ENCODE measurements at regions not wholly inside any gene's neighbourhood (a gene's known extent, or its start where the extent isn't known, plus 50 kb on each side); places are given as distances from the start of the nearest gene placed in this dataset.
"Not testable (repeated sequence)": the region's sequence is repeated elsewhere in the genome, so short reads cannot be mapped to it uniquely, and the experiment has no call there.

DNA sequence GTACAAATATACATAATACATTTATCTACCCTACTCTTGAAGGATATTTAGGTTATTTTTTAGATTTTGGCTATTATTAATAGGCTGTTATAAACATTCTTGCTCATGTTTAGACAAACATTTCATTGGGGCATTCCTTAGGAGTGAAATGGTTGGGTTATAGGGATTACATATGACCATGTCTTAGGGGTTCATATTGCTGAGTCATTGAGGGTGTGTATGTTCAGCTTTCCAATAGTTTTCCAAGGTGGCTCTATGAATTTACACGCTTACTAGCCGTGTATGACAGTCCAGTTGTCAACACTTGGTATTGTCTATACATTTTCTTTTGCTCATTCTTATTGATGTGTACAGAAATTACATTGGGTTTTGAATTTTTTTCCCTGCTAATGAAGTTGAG lies 125.8 kb downstream of the OXSM start:
- no peak overlapping the region for H3K4me3 ChIP-seq
- intact Hi-C loops (cut with DNase I), result no loop called here
- TF ChIP-seq, protein P1, sequence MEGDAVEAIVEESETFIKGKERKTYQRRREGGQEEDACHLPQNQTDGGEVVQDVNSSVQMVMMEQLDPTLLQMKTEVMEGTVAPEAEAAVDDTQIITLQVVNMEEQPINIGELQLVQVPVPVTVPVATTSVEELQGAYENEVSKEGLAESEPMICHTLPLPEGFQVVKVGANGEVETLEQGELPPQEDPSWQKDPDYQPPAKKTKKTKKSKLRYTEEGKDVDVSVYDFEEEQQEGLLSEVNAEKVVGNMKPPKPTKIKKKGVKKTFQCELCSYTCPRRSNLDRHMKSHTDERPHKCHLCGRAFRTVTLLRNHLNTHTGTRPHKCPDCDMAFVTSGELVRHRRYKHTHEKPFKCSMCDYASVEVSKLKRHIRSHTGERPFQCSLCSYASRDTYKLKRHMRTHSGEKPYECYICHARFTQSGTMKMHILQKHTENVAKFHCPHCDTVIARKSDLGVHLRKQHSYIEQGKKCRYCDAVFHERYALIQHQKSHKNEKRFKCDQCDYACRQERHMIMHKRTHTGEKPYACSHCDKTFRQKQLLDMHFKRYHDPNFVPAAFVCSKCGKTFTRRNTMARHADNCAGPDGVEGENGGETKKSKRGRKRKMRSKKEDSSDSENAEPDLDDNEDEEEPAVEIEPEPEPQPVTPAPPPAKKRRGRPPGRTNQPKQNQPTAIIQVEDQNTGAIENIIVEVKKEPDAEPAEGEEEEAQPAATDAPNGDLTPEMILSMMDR (IDR thresholded peaks at IDR 0.05), result no peak
- DNase-seq, result no peak
- no peaks in the 10 kb centered on the region for H3K27me3 ChIP-seq
- no peak overlapping the region for H3K9ac ChIP-seq (ENCODE audit: low read depth in 2 of 2, low read length in 2 of 2)
- no peak overlapping the region for H3K27ac ChIP-seq
- H3K4me1 ChIP-seq, result no peaks in the 10 kb centered on the region
- H3K9me3 ChIP-seq, result no peaks in the 10 kb centered on the region
- H3K36me3 ChIP-seq, result no peaks in the 10 kb centered on the region

DNA sequence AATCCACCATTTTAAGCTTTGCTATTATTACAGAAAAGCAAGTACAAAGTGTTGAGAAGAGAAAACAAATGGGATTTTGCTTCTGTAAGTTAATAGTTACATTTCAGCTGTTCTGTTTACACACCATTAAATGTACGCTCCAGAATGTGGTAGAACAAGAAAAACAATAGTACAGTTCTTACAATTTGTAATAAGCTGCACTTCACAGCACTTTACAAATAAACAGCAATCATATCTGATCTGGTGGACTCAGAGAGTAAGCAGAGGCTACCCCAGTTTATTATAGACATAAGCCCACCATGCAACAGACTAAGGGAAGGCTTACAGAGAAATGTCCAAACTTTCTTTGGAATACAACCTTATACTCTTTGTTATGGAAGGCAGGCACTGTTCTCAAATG lies 126.4 kb downstream of the OXSM start:
- Histone ChIP-seq H3K4me3 (no peak overlapping the region), H3K36me3 (no peaks in the 10 kb centered on the region), H3K27ac (no peak overlapping the region), H3K9me3 (no peaks in the 10 kb centered on the region), H3K27me3 (no peaks in the 10 kb centered on the region), H3K9ac (ENCODE audit: low read depth in 2 of 2, low read length in 2 of 2) (no peak overlapping the region), H3K4me1 (no peaks in the 10 kb centered on the region)
- TF ChIP-seq, protein P1 (IDR thresholded peaks at IDR 0.05), result no peak
- intact Hi-C loops (cut with DNase I), result no loop called here
- no peak for DNase-seq

DNA sequence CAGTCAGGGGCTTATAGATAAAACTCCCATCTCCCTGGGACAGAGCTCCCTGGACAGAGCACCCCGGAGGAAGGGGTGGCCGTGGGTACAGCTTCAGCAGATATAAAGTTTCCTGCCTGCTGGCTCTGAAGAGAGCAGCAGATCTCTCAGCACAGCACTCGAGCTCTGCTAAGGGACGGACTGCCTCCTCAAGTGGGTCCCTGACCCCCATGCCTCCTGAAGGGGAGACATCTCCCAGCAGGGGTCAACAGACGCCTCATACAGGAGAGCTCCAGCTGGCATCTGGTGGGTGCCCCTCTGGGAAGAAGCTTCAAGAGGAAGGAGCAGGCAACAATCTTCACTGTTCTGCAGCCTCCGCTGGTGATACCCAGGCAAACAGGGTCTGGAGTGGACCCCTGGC lies 142.1 kb downstream of the OXSM start:
- H3K4me3 ChIP-seq; DNase-seq; H3K9me3 ChIP-seq; H3K27ac ChIP-seq; H3K27me3 ChIP-seq; intact Hi-C loops (cut with DNase I); H3K4me1 ChIP-seq; H3K9ac ChIP-seq (ENCODE audit: low read depth in 2 of 2, low read length in 2 of 2); H3K36me3 ChIP-seq: not testable (repeated sequence)

DNA sequence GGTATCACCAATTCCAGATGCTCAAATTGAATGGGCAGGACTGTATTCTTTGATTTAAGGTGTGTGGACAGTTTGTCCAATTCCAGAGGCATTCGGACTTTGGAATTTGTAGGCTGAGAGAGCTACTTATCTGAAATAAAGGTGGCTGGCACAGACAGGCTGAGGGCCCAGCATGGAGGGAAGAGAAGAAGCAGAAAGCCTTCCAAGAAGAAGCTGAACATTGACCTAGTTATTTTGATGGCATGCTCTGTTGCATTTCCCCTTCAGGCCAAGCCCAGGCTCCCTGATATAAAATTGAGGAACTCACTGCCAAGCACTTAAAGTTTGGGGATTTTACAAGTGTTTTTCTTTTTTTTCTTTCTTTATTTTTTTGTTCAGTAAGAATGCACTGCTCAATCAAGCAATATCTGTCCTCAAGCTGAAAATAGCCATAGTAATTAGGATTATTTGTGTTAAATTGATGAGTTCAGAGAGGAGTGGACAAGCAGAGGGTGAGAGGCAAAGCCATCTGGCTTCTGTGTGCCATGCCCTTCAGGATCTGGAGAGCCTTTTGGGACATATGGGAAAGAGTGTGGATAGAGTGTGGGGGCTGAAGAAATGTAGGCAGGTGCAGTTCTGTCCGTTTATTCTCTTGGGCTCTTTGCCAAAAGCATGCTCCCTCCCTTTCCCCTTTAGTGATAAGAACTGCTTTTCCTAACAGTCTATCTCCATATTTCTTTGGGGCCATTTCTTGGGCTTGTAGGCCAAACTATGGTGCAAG lies 148.9 kb downstream of the OXSM start:
- Histone ChIP-seq H3K36me3 (no peaks in the 10 kb centered on the region), H3K27me3 (no peaks in the 10 kb centered on the region), H3K4me3 (no peak overlapping the region), H3K9me3 (no peaks in the 10 kb centered on the region), H3K27ac (no peak overlapping the region), H3K9ac (ENCODE audit: low read depth in 2 of 2, low read length in 2 of 2) (no peak overlapping the region), H3K4me1 (no peaks in the 10 kb centered on the region)
- intact Hi-C loops (cut with DNase I), result no loop called here
- TF ChIP-seq, protein P1 (IDR thresholded peaks at IDR 0.05), result no peak
- DNase-seq, result no peak

DNA sequence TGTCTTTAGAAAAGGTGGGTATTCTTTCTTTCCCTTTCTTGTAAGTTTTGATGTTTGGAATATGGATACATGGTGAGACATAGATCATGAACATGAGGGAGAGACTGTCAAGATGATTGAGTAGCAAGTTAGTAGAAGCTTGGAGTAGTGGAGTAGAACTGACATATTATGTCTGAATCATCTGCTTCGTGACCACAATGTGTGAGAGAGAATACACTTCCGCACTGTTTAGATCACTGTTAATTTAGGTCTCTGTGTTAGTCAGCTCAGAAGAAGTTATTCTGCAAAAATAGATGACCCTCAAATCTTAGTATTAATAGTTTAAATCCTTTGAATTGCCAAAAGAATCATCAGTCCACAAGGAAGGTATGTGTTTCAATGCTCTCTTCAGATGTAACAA lies 151.0 kb downstream of the OXSM start:
- TF ChIP-seq, protein P1 (IDR thresholded peaks at IDR 0.05), result no peak
- intact Hi-C loops (cut with DNase I), result no loop called here

DNA sequence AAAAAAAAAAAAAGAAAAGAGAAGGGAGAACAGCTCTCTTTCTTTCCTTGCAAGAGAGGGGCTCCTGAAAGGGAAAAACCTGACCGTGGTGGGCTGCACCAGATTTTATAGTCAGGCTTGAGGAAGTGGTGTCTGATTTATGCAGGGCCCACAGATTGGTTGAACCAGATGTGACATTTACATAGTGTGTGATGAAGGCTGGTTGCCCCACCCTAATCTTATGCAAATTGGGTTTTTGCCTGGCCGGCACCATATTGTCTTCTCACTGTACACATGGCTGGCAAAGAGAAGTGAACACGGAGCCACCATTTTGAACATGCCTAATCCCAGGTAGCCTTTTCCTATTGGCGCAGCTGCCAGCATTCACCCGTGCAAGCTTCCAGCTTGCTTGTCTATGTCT lies 154.4 kb downstream of the OXSM start:
- no peaks in the 10 kb centered on the region for H3K36me3 ChIP-seq
- TF ChIP-seq, protein P1 (IDR thresholded peaks at IDR 0.05), result no peak
- H3K9me3 ChIP-seq, result no peaks in the 10 kb centered on the region
- H3K27ac ChIP-seq, result no peak overlapping the region
- no peak for DNase-seq
- no peak overlapping the region for H3K9ac ChIP-seq (ENCODE audit: low read depth in 2 of 2, low read length in 2 of 2)
- H3K4me1 ChIP-seq, result no peaks in the 10 kb centered on the region
- no peaks in the 10 kb centered on the region for H3K27me3 ChIP-seq
- intact Hi-C loops (cut with DNase I), result no loop called here
- no peak overlapping the region for H3K4me3 ChIP-seq

More for the DNA sequence above, 151.0 kb downstream of the OXSM start:
- H3K4me3 ChIP-seq, result no peak overlapping the region
- no peak for DNase-seq
- no peaks in the 10 kb centered on the region for H3K9me3 ChIP-seq
- H3K36me3 ChIP-seq, result no peaks in the 10 kb centered on the region
- H3K27ac ChIP-seq, result no peak overlapping the region
- no peaks in the 10 kb centered on the region for H3K4me1 ChIP-seq
- H3K27me3 ChIP-seq, result no peaks in the 10 kb centered on the region
- H3K9ac ChIP-seq (ENCODE audit: low read depth in 2 of 2, low read length in 2 of 2), result no peak overlapping the region
